GM12878 (cell line): ENCODE measurements at regions not wholly inside any gene's neighbourhood (a gene's known extent, or its start where the extent isn't known, plus 50 kb on each side); places are given as distances from the start of the nearest gene placed in this dataset.

Experiments
- ATAC-seq: fragments of 200-7000 bp; cut with Tn5 transposase; 3 replicates; pipeline ENCODE4 v1.9.1; 2020; ENCODE audit warnings: mild to moderate bottlenecking, moderate library complexity
- BruUV-seq: library from RNA; stranded (reverse); fragments of 400-500 nt; replicated peaks from 2 replicates; lab custom pipeline; 2021; lab: Mats Ljungman, UMichigan
- CTCF ChIA-PET: fragments of 300-600 bp; sonication (Branson Sonifier 250); formaldehyde crosslinking; extraction: SDS; loops from one replicate; lab custom pipeline; 2021; ENCODE audit warnings: inconsistent platforms; lab: Yijun Ruan, JAX
- POLR2A ChIA-PET: fragments of 350-600 bp; formaldehyde crosslinking; extraction: SDS; loops from one replicate; lab custom pipeline; 2021; ENCODE audit warnings: inconsistent platforms; lab: Charles Lee
- RAD21 ChIA-PET: fragments of 300-600 bp; sonication (Branson Sonifier 250); formaldehyde crosslinking; loops from one replicate; lab custom pipeline; 2023; ENCODE audit warnings: antibody characterized with exemption; ENCODE audit not compliant: unreplicated experiment; lab: Charles Lee
- SMC1A ChIA-PET: fragments of 300-600 bp; sonication (Branson Sonifier 250); formaldehyde crosslinking; loops from one replicate; lab custom pipeline; 2023; ENCODE audit not compliant: unreplicated experiment, uncharacterized antibody; lab: Charles Lee
- DNase-seq: peaks from one replicate; pipeline ENCODE4 v3.0.0-alpha.2; 2011; ENCODE audit warnings: low read depth, low spot score
- FAIRE-seq: peaks from 3 replicates; lab custom pipeline; 2011; peaks lifted over from hg19 to GRCh38; lab: Jason Lieb, UNC
- H2AFZ ChIP-seq: 2 replicates; pipeline ENCODE4 v1.6.0; 2011; ENCODE audit warnings: low read depth, low read length, control low read depth; ENCODE audit not compliant: control insufficient read depth
- H3K27ac ChIP-seq: 2 replicates; pipeline ENCODE4 v1.5.1; 2011; ENCODE audit warnings: control low read depth; ENCODE audit not compliant: control insufficient read depth, insufficient read depth
- H3K27me3 ChIP-seq, 2 experiments: replicated peaks in 1 of 2; 2 replicates each; pipeline versions ENCODE4 v1.6.0 to v1.6.1; 2011; ENCODE audit warnings: low read length in 1 of 2; ENCODE audit not compliant: control insufficient read depth in 2 of 2, insufficient read depth in 2 of 2
- H3K36me3 ChIP-seq, 2 experiments: 2 replicates each; pipeline ENCODE4 v1.5.1; 2011; ENCODE audit warnings: low read length in 1 of 2; ENCODE audit not compliant: control insufficient read depth in 2 of 2, insufficient read depth in 2 of 2
- H3K4me1 ChIP-seq: 2 replicates; pipeline ENCODE4 v1.6.1; 2011; ENCODE audit warnings: mild to moderate bottlenecking, low read length, moderate library complexity, mixed read lengths; ENCODE audit not compliant: control insufficient read depth, insufficient read depth
- H3K4me2 ChIP-seq: 2 replicates; pipeline ENCODE4 v1.6.0; 2011; ENCODE audit warnings: control low read depth; ENCODE audit not compliant: control insufficient read depth, insufficient read depth
- H3K4me3 ChIP-seq: fragments of 200-600 bp; sonication (generic); 2 replicates; pipeline ENCODE4 v1.5.1; 2016
- H3K79me2 ChIP-seq: 2 replicates; pipeline ENCODE4 v1.6.0; 2011; ENCODE audit warnings: low read length; ENCODE audit not compliant: control insufficient read depth, insufficient read depth
- H3K9ac ChIP-seq: 2 replicates; pipeline ENCODE4 v1.8.0; 2011; ENCODE audit warnings: low read length, control low read depth, mixed read lengths; ENCODE audit not compliant: control insufficient read depth, insufficient read depth
- H3K9me3 ChIP-seq: replicated peaks from 3 replicates; pipeline ENCODE4 v1.5.1; 2011; ENCODE audit warnings: mild to moderate bottlenecking, low read length; ENCODE audit not compliant: control insufficient read depth, insufficient read depth
- H4K20me1 ChIP-seq: 2 replicates; pipeline ENCODE4 v1.6.0; 2011; ENCODE audit not compliant: control insufficient read depth, insufficient read depth
- CEBPZ ChIP-seq: fragments of 150-350 bp; IDR thresholded peaks from 2 replicates; pipeline ENCODE4 v1.6.1; 2016; ENCODE audit warnings: low read depth, low read length
- E2F8 ChIP-seq: fragments of 450-650 bp; IDR thresholded peaks from 2 replicates; pipeline ENCODE4 v1.6.1; 2018; ENCODE audit warnings: mild to moderate bottlenecking, low read depth, moderate library complexity; ENCODE audit not compliant: partially characterized antibody
- FOXM1 ChIP-seq: IDR thresholded peaks from 2 replicates; pipeline ENCODE4 v1.6.1; 2012; ENCODE audit warnings: low read depth, mild to moderate bottlenecking, inconsistent platforms, low read length, moderate library complexity
- GATAD2B ChIP-seq: fragments of 450-650 bp; conservative IDR thresholded peaks from 2 replicates; pipeline ENCODE4 v1.6.1; 2017; ENCODE audit warnings: low read depth, mild to moderate bottlenecking, moderate library complexity
- LARP7 ChIP-seq: fragments of 450-650 bp; IDR thresholded peaks from 2 replicates; pipeline ENCODE4 v1.6.1; 2017; ENCODE audit warnings: mild to moderate bottlenecking
- MEF2B ChIP-seq: fragments of 450-650 bp; IDR thresholded peaks from 2 replicates; pipeline ENCODE4 v1.6.1; 2018; ENCODE audit warnings: mild to moderate bottlenecking, moderate library complexity; ENCODE audit not compliant: partially characterized antibody, poor library complexity, severe bottlenecking
- MXI1 ChIP-seq: fragments of 150-350 bp; IDR thresholded peaks from 2 replicates; pipeline ENCODE4 v1.6.1; 2011; ENCODE audit warnings: low read depth, mild to moderate bottlenecking, inconsistent platforms, low read length, improper control_type of control experiment
- MYB ChIP-seq: fragments of 150-350 bp; IDR thresholded peaks from 2 replicates; pipeline ENCODE4 v1.6.1; 2014; ENCODE audit warnings: mild to moderate bottlenecking, low read depth, low read length, borderline replicate concordance
- NR2F1 ChIP-seq: fragments of 450-650 bp; conservative IDR thresholded peaks from 2 replicates; pipeline ENCODE4 v1.6.1; 2017; ENCODE audit warnings: mild to moderate bottlenecking
- NRF1 ChIP-seq: conservative IDR thresholded peaks from 2 replicates; pipeline ENCODE4 v1.6.1; 2011; ENCODE audit warnings: mild to moderate bottlenecking, low read depth, low read length, improper control_type of control experiment
- PBX3 ChIP-seq: IDR thresholded peaks from 2 replicates; pipeline ENCODE4 v1.6.1; 2011; ENCODE audit warnings: mild to moderate bottlenecking, low read depth, low read length, moderate library complexity; ENCODE audit not compliant: insufficient replicate concordance
- RCOR1 ChIP-seq: conservative IDR thresholded peaks from 2 replicates; pipeline ENCODE4 v1.6.1; 2012; ENCODE audit warnings: low read depth, low read length, improper control_type of control experiment
- SREBF1 ChIP-seq: IDR thresholded peaks from 2 replicates; pipeline ENCODE4 v1.6.1; 2012; ENCODE audit warnings: mild to moderate bottlenecking, low read length
- TBL1XR1 ChIP-seq: IDR thresholded peaks from 2 replicates; pipeline ENCODE4 v1.6.1; 2012; ENCODE audit warnings: low read depth, low read length, improper control_type of control experiment
- TCF3 ChIP-seq: IDR thresholded peaks from 2 replicates; pipeline ENCODE4 v1.6.1; 2012; ENCODE audit warnings: low read depth, mild to moderate bottlenecking, low read length, borderline replicate concordance; ENCODE audit not compliant: insufficient read depth
- YBX1 ChIP-seq: fragments of 450-650 bp; IDR thresholded peaks from 2 replicates; pipeline ENCODE4 v1.6.1; 2016; ENCODE audit warnings: antibody characterized with exemption
- WGBS: methylation state at CpG from one replicate; pipeline ENCODE4 v1.1.6; 2016; ENCODE audit warnings: low lambda C conversion rate; ENCODE audit not compliant: insufficient replicate concordance, insufficient coverage; ENCODE audit errors: missing lambda C conversion rate; 5-methylcytosine and 5-hydroxymethylcytosine counted together
- in situ Hi-C: fragments of 300-500 bp; cut with MboI; formaldehyde crosslinking; loops from 9 replicates; pipeline ENCODE4 v1.14.3; 2018; ENCODE audit warnings: mixed read lengths
- intact Hi-C: fragments of 100-400 bp; cut with micrococcal nuclease; formaldehyde crosslinking; loops from one replicate; pipeline ENCODE4 v1.14.2; 2022; ENCODE audit not compliant: unreplicated experiment

- H3K27ac ChIP-seq, result no peak overlapping the region
- BruUV-seq, result no TSS peak
- WGBS, result 31% methylated on average over 3 of the region's 3 CpGs
- no peaks in the 10 kb centered on the region for H3K9me3 ChIP-seq
- H3K9ac ChIP-seq, result no peak overlapping the region
- H3K27me3 ChIP-seq, result no peaks in the 10 kb centered on the region
- H3K4me3 ChIP-seq, result no peak overlapping the region
- H4K20me1 ChIP-seq, result no peaks in the 10 kb centered on the region
- intact Hi-C loops, result loop anchor here (5.0 kb wide), 1 partner anchor 298 kb away; no protein-coding TSS in a partner anchor
- H3K36me3 ChIP-seq, result no peaks in the 10 kb centered on the region
- DNase-seq, result no peak
- FAIRE-seq, result no peak
- no peak overlapping the region for H3K4me2 ChIP-seq
- ChIA-PET RAD21 (no interaction called here), CTCF (no interaction called here), SMC1A (no interaction called here), POLR2A (no interaction called here)
- no peaks in the 10 kb centered on the region for H3K79me2 ChIP-seq
- in situ Hi-C loops, result no loop called here
- no peak for ATAC-seq
- H2AFZ ChIP-seq, result no peak overlapping the region
- no peaks in the 10 kb centered on the region for H3K4me1 ChIP-seq
- TF ChIP-seq E2F8, result no peak
- no peak for TF ChIP-seq YBX1
- TF ChIP-seq TBL1XR1, result no peak
- no peak for TF ChIP-seq RCOR1
- TF ChIP-seq FOXM1, result no peak
- TF ChIP-seq PBX3, result no peak
- TF ChIP-seq CEBPZ, result no peak
- TF ChIP-seq MXI1, result no peak
- no peak for TF ChIP-seq SREBF1
- no peak for TF ChIP-seq TCF3
- TF ChIP-seq LARP7, result no peak
- no peak for TF ChIP-seq GATAD2B
- no peak for TF ChIP-seq MYB
- no peak for TF ChIP-seq MEF2B
- no peak for TF ChIP-seq NR2F1
- no peak for TF ChIP-seq NRF1
These were observed 57.5 kb upstream of the PPP1R3C start for GRCh38 chr10:91690412-91690811.
